Right lobe of liver (tissue), 6 donors: ENCODE measurements at regions not wholly inside any gene's neighbourhood (a gene's known extent, or its start where the extent isn't known, plus 50 kb on each side); places are given as distances from the start of the nearest gene placed in this dataset.

Source experiments
- ATAC-seq, 4 donors: fragments of 200-7000 bp; cut with Tn5 transposase; one replicate each; pipeline ENCODE4 v1.9.1; 2020; ENCODE audit warnings: mild to moderate bottlenecking in 4 of 4, moderate library complexity in 4 of 4
- DNase-seq, 3 donors: peaks; one replicate each; pipeline ENCODE4 v3.0.0-alpha.2; 2020
- H3K27ac ChIP-seq, 3 donors: fragments of 200-600 bp; one replicate each; pipeline ENCODE4 v1.8.0; 2022
- H3K27me3 ChIP-seq, 2 donors: fragments of 200-600 bp; one replicate each; pipeline ENCODE4 v1.8.0; 2022
- H3K36me3 ChIP-seq, 4 donors: fragments of 200-600 bp; sonication (generic) in 1 of 4; one replicate each; pipeline versions ENCODE4 v1.5.1 to v1.8.0; 2017 to 2022; ENCODE audit warnings: control low read depth in 1 of 4
- H3K4me1 ChIP-seq, 4 donors: fragments of 200-600 bp; sonication (generic) in 1 of 4; one replicate each; pipeline versions ENCODE4 v1.5.1 to v1.8.0; 2017 to 2022; ENCODE audit warnings: control low read depth in 1 of 4
- H3K4me3 ChIP-seq, 3 donors: fragments of 200-600 bp; one replicate each; pipeline ENCODE4 v1.8.0; 2022
- H3K9me3 ChIP-seq, 4 donors: fragments of 200-600 bp; sonication (generic) in 1 of 4; one replicate each; pipeline versions ENCODE4 v1.5.1 to v1.8.0; 2017 to 2022; ENCODE audit warnings: control low read depth in 1 of 4
- CTCF ChIP-seq, 4 donors: fragments of 200-600 bp in 3 of 4; fragments of 450-650 bp in 1 of 4; IDR thresholded peaks; one replicate each; pipeline versions ENCODE4 v1.5.1 to v1.8.0; 2016 to 2022; ENCODE audit warnings: antibody characterized with exemption in 4 of 4, mild to moderate bottlenecking in 2 of 4
- POLR2A ChIP-seq: fragments of 450-650 bp; IDR thresholded peaks from one replicate; pipeline ENCODE4 v1.6.1; 2017; ENCODE audit warnings: antibody characterized with exemption, mild to moderate bottlenecking
- WGBS: methylation state at CpG from one replicate; pipeline ENCODE4 v1.1.6; 2018; ENCODE audit warnings: low coverage, low lambda C conversion rate; ENCODE audit not compliant: insufficient coverage; ENCODE audit errors: missing lambda C conversion rate; 5-methylcytosine and 5-hydroxymethylcytosine counted together
- intact Hi-C, 2 donors: fragments of 100-400 bp; cut with DNase I; formaldehyde crosslinking; loops; one replicate each; pipeline versions ENCODE4 v1.11.2 to v1.14.1; 2022
- donor health status: DM: no; HTN: yes; CAD: no.
- donor health status: DM: no; HTN: no; CAD: no.
- donor health status: DM: no; HTN: no; CAD: no.
- donor health status: DM: no; HTN: yes; CAD: no.
- donor health status: DM: no; HTN: yes; CAD: no.

GRCh38 chr4:175282407-175282806 lies 364.2 kb downstream of the ADAM29 start:
- no peak for TF ChIP-seq CTCF (IDR thresholded peaks at IDR 0.05)
- TF ChIP-seq POLR2A = no peak
- Histone ChIP-seq H3K27me3 (no peaks in the 10 kb centered on the region), H3K4me1 (no peaks in the 10 kb centered on the region), H3K9me3 (no peaks in the 10 kb centered on the region), H3K4me3 (no peak overlapping the region), H3K27ac (no peak overlapping the region), H3K36me3 (no peaks in the 10 kb centered on the region)
- intact Hi-C loops = no loop called here
- ATAC-seq (no peak), DNase-seq (no peak)
- WGBS = 56% methylated on average over 6 of the region's 9 CpGs

DNA sequence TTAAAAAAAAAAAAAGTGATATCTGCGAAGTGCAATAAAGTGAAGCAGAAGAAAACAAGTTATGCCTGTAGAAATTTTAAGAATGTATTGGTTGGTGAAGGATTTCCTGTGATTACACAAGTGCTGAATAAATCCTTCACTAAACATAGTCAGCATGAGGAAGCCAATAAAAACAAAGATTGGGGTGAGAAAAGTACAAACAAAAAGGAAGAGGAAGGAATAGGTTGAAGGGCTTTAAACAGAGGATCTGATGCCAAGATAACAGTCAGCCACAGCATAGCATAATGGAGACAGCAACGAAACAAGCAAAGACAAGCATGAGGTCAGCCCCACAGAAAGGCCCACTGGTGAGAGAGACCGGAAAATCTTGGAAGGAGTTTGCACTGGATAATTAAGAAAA lies 372.2 kb downstream of the ADAM29 start:
- Histone ChIP-seq H3K4me1 (no peaks in the 10 kb centered on the region), H3K36me3 (no peaks in the 10 kb centered on the region), H3K27me3 (no peaks in the 10 kb centered on the region), H3K27ac (no peak overlapping the region), H3K4me3 (no peak overlapping the region), H3K9me3 (no peaks in the 10 kb centered on the region)
- DNase-seq (no peak), ATAC-seq (no peak)
- TF ChIP-seq POLR2A (no peak), CTCF (IDR thresholded peaks at IDR 0.05) (no peak)
- intact Hi-C loops = no loop called here
- 47% methylated on average over 3 of the region's 3 CpGs for WGBS

DNA sequence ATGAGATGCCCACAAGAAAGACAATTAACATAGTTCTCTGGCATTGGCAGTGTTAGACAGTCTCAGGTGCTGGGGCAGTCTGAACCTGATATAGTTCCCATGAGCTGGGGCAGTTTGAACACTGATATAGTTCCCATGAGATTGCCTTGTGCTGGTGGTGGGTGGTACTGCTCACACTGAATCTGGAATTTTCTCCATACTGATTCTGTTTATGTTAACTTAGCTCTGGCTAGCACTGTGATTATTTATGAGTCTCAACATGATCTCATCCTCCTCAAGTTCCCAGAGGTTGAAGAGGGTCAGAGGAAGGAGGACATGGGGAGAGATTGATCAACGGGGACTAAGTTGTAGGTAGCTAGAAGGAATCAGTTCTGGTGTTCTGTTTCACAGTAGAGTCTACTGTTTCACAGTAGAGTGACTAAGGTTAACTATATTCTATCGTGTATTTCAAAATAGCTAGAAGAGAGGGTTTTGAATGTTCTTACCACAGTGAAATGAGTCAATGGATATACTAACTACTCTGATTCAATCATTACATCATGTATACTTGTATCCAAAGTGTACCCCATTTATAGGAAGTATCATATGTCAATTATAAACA lies 379.9 kb downstream of the ADAM29 start:
- no peak for ATAC-seq
- no peaks in the 10 kb centered on the region for H3K36me3 ChIP-seq
- H3K4me1 ChIP-seq = no peaks in the 10 kb centered on the region
- no peak overlapping the region for H3K4me3 ChIP-seq
- H3K27me3 ChIP-seq = no peaks in the 10 kb centered on the region
- DNase-seq = no peak
- 48% methylated on average over 2 of the region's 2 CpGs for WGBS
- no peaks in the 10 kb centered on the region for H3K9me3 ChIP-seq
- intact Hi-C loops = no loop called here
- TF ChIP-seq POLR2A = no peak
- TF ChIP-seq CTCF (IDR thresholded peaks at IDR 0.05) = no peak
- no peak overlapping the region for H3K27ac ChIP-seq

DNA sequence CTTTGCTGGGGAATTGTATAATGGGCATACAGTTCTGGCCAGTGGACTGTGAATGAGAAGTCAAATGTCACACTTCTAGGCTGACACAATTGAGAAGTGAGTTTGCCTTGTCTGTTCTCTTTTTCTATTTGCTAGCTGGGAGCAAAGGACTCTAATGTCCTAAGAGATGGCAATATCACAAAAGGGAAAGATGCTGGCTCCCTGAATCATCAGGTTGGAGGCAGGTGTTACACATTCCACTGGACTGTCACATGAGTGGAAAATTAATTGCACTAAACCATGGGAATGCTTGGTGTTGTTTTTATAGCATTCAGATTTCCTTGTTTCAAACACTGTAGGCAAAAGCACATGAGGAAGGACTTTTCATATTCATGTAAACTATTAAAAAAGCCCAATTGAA lies 388.3 kb downstream of the ADAM29 start:
- no peak for DNase-seq
- TF ChIP-seq POLR2A (no peak), CTCF (IDR thresholded peaks at IDR 0.05) (no peak)
- H3K36me3 ChIP-seq = no peaks in the 10 kb centered on the region
- no peaks in the 10 kb centered on the region for H3K27me3 ChIP-seq
- no peaks in the 10 kb centered on the region for H3K4me1 ChIP-seq
- no peaks in the 10 kb centered on the region for H3K9me3 ChIP-seq
- no peak for ATAC-seq
- intact Hi-C loops = no loop called here
- no peak overlapping the region for H3K4me3 ChIP-seq
- no peak overlapping the region for H3K27ac ChIP-seq

DNA sequence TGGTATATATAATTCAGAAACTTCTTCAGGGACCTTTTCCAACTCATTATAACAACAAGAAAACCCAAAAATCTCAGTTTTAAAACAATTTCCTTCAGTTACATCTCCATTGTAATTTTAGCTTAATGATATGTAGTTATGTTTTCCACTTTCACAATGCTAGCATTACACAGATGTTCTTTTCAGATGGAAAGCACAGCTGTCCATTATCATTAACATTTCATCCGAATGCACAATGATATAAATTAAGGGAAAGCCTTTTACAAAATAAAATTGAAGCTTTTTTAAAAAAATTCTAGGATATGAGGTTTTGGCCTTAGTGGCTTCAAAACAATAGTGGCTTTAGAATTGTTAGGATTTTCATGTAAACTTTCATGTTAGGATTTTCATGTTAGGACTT lies 389.2 kb downstream of the ADAM29 start:
- no peaks in the 10 kb centered on the region for H3K36me3 ChIP-seq
- no peaks in the 10 kb centered on the region for H3K9me3 ChIP-seq
- no peak overlapping the region for H3K27ac ChIP-seq
- TF ChIP-seq CTCF (IDR thresholded peaks at IDR 0.05) (no peak), POLR2A (no peak)
- ATAC-seq (no peak), DNase-seq (no peak)
- H3K4me1 ChIP-seq = no peaks in the 10 kb centered on the region
- WGBS = 13% methylated on average over 1 of the region's 1 CpG
- intact Hi-C loops = no loop called here
- H3K4me3 ChIP-seq = no peak overlapping the region
- no peaks in the 10 kb centered on the region for H3K27me3 ChIP-seq
